Brain microvascular endothelial cell (primary cell): ENCODE measurements at regions not wholly inside any gene's neighbourhood (a gene's known extent, or its start where the extent isn't known, plus 50 kb on each side); places are given as distances from the start of the nearest gene placed in this dataset.

Experiments
- DNase-seq: peaks from one replicate; pipeline ENCODE4 v3.0.0-alpha.2; 2020
- H3K27ac ChIP-seq: fragments of 250-450 bp; sonication (Bioruptor Pico); 2 replicates; pipeline ENCODE4 v1.5.1; 2020; ENCODE audit warnings: mild to moderate bottlenecking, moderate library complexity
- H3K27me3 ChIP-seq: fragments of 250-450 bp; sonication (Bioruptor Pico); replicated peaks from 2 replicates; pipeline ENCODE4 v1.5.1; 2020; ENCODE audit warnings: mild to moderate bottlenecking
- H3K36me3 ChIP-seq: fragments of 250-450 bp; sonication (Bioruptor Pico); replicated peaks from 2 replicates; pipeline ENCODE4 v1.5.1; 2020; ENCODE audit warnings: mild to moderate bottlenecking
- H3K4me3 ChIP-seq: 2 replicates; pipeline ENCODE4 v1.5.1; 2011; ENCODE audit warnings: low read depth, mild to moderate bottlenecking, control low read depth, low read length, moderate library complexity
- CTCF ChIP-seq: IDR thresholded peaks from 2 replicates; pipeline ENCODE4 v1.5.1; 2011; ENCODE audit warnings: low read depth, mild to moderate bottlenecking, moderate library complexity, low read length, control low read depth, inconsistent platforms; ENCODE audit errors: missing control alignments
- in situ Hi-C: cut with HindIII; loops from 2 replicates; pipeline ENCODE4 v1.10.0; 2017; ENCODE audit warnings: low sequenced_read_pairs, low pct_ligation_motif_present

- Histone ChIP-seq H3K27me3 (no peaks in the 10 kb centered on the region), H3K4me3 (no peak overlapping the region), H3K27ac (no peak overlapping the region), H3K36me3 (no peaks in the 10 kb centered on the region)
- in situ Hi-C loops: no loop called here
- no peak for DNase-seq
- no peak for TF ChIP-seq CTCF
Measured at GRCh38 chr22:49141761-49142160, 685.9 kb downstream of the BRD1 start.

- no peak for DNase-seq
- Histone ChIP-seq H3K27me3 (no peaks in the 10 kb centered on the region), H3K36me3 (no peaks in the 10 kb centered on the region), H3K27ac (no peak overlapping the region), H3K4me3 (no peak overlapping the region)
- no peak for TF ChIP-seq CTCF
- in situ Hi-C loops: no loop called here
Measured at GRCh38 chr22:49140911-49141665, 686.6 kb downstream of the BRD1 start.

GRCh38 chr22:49139492-49140151, 688.1 kb downstream of the BRD1 start:
- in situ Hi-C loops: no loop called here
- H3K27ac ChIP-seq: no peak overlapping the region
- H3K4me3 ChIP-seq: no peak overlapping the region
- no peak for TF ChIP-seq CTCF
- H3K36me3 ChIP-seq: no peaks in the 10 kb centered on the region
- H3K27me3 ChIP-seq: no peaks in the 10 kb centered on the region
- DNase-seq: no peak

GRCh38 chr22:49138250-49138790, 689.4 kb downstream of the BRD1 start:
- Histone ChIP-seq H3K36me3 (no peaks in the 10 kb centered on the region), H3K4me3 (no peak overlapping the region), H3K27ac (no peak overlapping the region), H3K27me3 (no peaks in the 10 kb centered on the region)
- in situ Hi-C loops: no loop called here
- TF ChIP-seq CTCF: no peak
- no peak for DNase-seq

GRCh38 chr22:49137206-49137840, 690.4 kb downstream of the BRD1 start:
- Histone ChIP-seq H3K27me3 (no peaks in the 10 kb centered on the region), H3K36me3 (no peaks in the 10 kb centered on the region), H3K4me3 (no peak overlapping the region), H3K27ac (no peak overlapping the region)
- DNase-seq: no peak
- in situ Hi-C loops: no loop called here
- no peak for TF ChIP-seq CTCF
